Stimulated activated naive CD8-positive, alpha-beta T cell treated with anti-CD3 and anti-CD28 coated beads, Interleukin-15, Interleukin-2, amounts not matched to agents 100 U/mL and 50 U/mL, for 24 hours (primary cell): ENCODE measurements at regions not wholly inside any gene's neighbourhood (a gene's known extent, or its start where the extent isn't known, plus 50 kb on each side); places are given as distances from the start of the nearest gene placed in this dataset.
A peak's percentile ranks its signal among the peaks of the same experiment; 100 is the strongest.
"Not testable (repeated sequence)": the region's sequence is repeated elsewhere in the genome, so short reads cannot be mapped to it uniquely, and the experiment has no call there.

Experiments
- ATAC-seq: fragments of 150-1000 bp; cut with Tn5 transposase; one replicate; pipeline ENCODE4 v1.10.0; 2021
- DNase-seq: peaks from one replicate; pipeline ENCODE4 v3.0.0; 2021

GRCh38 chr2:230593765-230594164 lies 118.9 kb upstream of the CAB39 start:
- DNase-seq (no peak), ATAC-seq (no peak)

- ATAC-seq (no peak), DNase-seq (no peak)
Observed at GRCh38 chr2:230594286-230594840, 118.3 kb upstream of the CAB39 start.

GRCh38 chr2:230599853-230600252 lies 112.8 kb upstream of the CAB39 start:
- ATAC-seq (no peak), DNase-seq (no peak)

- ATAC-seq (no peak), DNase-seq (no peak)
Observed at GRCh38 chr2:230600285-230600684, 112.4 kb upstream of the CAB39 start.

- DNase-seq (no peak), ATAC-seq (no peak)
Observed at GRCh38 chr2:230600881-230601280, 111.8 kb upstream of the CAB39 start.

GRCh38 chr2:230601510-230601909 lies 111.1 kb upstream of the CAB39 start:
- ATAC-seq = peak; percentile 30
- no peak for DNase-seq

- DNase-seq = peak; percentile 53
- peak; percentile 90 for ATAC-seq
Observed at GRCh38 chr2:230602562-230603230, 109.9 kb upstream of the CAB39 start.

GRCh38 chr2:230603317-230603716 lies 109.3 kb upstream of the CAB39 start:
- DNase-seq, ATAC-seq: not testable (repeated sequence)

GRCh38 chr2:230604158-230604557 lies 108.5 kb upstream of the CAB39 start:
- not testable (repeated sequence) for DNase-seq

GRCh38 chr2:230614040-230614439 lies 98.6 kb upstream of the CAB39 start:
- DNase-seq (no peak), ATAC-seq (no peak)

More at GRCh38 chr2:230604158-230604557, 108.5 kb upstream of the CAB39 start:
- not testable (repeated sequence) for ATAC-seq

GRCh38 chr2:230614913-230615332 lies 97.7 kb upstream of the CAB39 start:
- ATAC-seq (peak; percentile 73), DNase-seq (peak; percentile 53)

GRCh38 chr2:230617256-230617706 lies 95.4 kb upstream of the CAB39 start:
- DNase-seq, ATAC-seq: not testable (repeated sequence)

- DNase-seq (no peak), ATAC-seq (no peak)
Observed at GRCh38 chr2:230619491-230619890, 93.2 kb upstream of the CAB39 start.

GRCh38 chr2:230625220-230625619 lies 87.4 kb upstream of the CAB39 start:
- ATAC-seq, DNase-seq: not testable (repeated sequence)

GRCh38 chr2:230627091-230627490 lies 85.6 kb upstream of the CAB39 start:
- not testable (repeated sequence) for ATAC-seq

GRCh38 chr2:230627806-230628724 lies 84.6 kb upstream of the CAB39 start:
- ATAC-seq (no peak), DNase-seq (no peak)

More at GRCh38 chr2:230627091-230627490, 85.6 kb upstream of the CAB39 start:
- not testable (repeated sequence) for DNase-seq

GRCh38 chr2:230631470-230631869 lies 81.2 kb upstream of the CAB39 start:
- DNase-seq = no peak
- ATAC-seq = no peak

- DNase-seq (no peak), ATAC-seq (no peak)
Observed at GRCh38 chr2:230634146-230634545, 78.5 kb upstream of the CAB39 start.

GRCh38 chr2:230634721-230635313 lies 77.8 kb upstream of the CAB39 start:
- peak; percentile 1 for DNase-seq
- ATAC-seq = not testable (repeated sequence)

- peak; percentile 16 for DNase-seq
- peak; percentile 91 for ATAC-seq
Observed at GRCh38 chr2:230636684-230637271, 75.9 kb upstream of the CAB39 start.

- DNase-seq = peak; percentile 2
- not testable (repeated sequence) for ATAC-seq
Observed at GRCh38 chr2:230637486-230637885, 75.2 kb upstream of the CAB39 start.

- DNase-seq (peak; percentile 1), ATAC-seq (no peak)
Observed at GRCh38 chr2:230640540-230641011, 72.1 kb upstream of the CAB39 start.
